HEK293 (cell line): ENCODE measurements at regions not wholly inside any gene's neighbourhood (a gene's known extent, or its start where the extent isn't known, plus 50 kb on each side); places are given as distances from the start of the nearest gene placed in this dataset.

Source experiments
- CTCF ChIP-seq: fragments of 450-650 bp; formaldehyde crosslinking; IDR thresholded peaks from 2 replicates; pipeline ENCODE4 v1.5.1; 2016; ENCODE audit warnings: missing biosample characterization, missing genetic modification characterization
- PBX3 ChIP-seq: sonication (generic); formaldehyde crosslinking; IDR thresholded peaks from 2 replicates; pipeline ENCODE4 v1.8.1; 2022; ENCODE audit warnings: mild to moderate bottlenecking, moderate library complexity, missing genetic modification reagents
- REST ChIP-seq: fragments of 450-650 bp; formaldehyde crosslinking; IDR thresholded peaks from 2 replicates; pipeline ENCODE4 v1.5.1; 2016; ENCODE audit warnings: missing biosample characterization, missing genetic modification characterization
- ZNF23 ChIP-seq: fragments of 450-650 bp; formaldehyde crosslinking; IDR thresholded peaks from 2 replicates; pipeline ENCODE4 v1.5.1; 2016; ENCODE audit warnings: missing biosample characterization, missing genetic modification characterization, borderline replicate concordance
- ZNF24 ChIP-seq: fragments of 450-650 bp; formaldehyde crosslinking; IDR thresholded peaks from 2 replicates; pipeline ENCODE4 v1.5.1; 2016; ENCODE audit warnings: missing biosample characterization, missing genetic modification characterization
- ZNF510 ChIP-seq: fragments of 450-650 bp; formaldehyde crosslinking; IDR thresholded peaks from 2 replicates; pipeline ENCODE4 v1.5.1; 2018; ENCODE audit warnings: mild to moderate bottlenecking, missing genetic modification characterization, missing biosample characterization; ENCODE audit not compliant: insufficient replicate concordance
- ZNF596 ChIP-seq: fragments of 450-650 bp; IDR thresholded peaks from 2 replicates; pipeline ENCODE4 v1.5.0; 2018; ENCODE audit warnings: missing biosample characterization, mild to moderate bottlenecking, missing genetic modification characterization, moderate library complexity
- ZNF768 ChIP-seq: fragments of 450-650 bp; formaldehyde crosslinking; IDR thresholded peaks from 2 replicates; pipeline ENCODE4 v1.5.1; 2018; ENCODE audit warnings: missing biosample characterization, mild to moderate bottlenecking, missing genetic modification characterization
- ZNF785 ChIP-seq: fragments of 450-650 bp; formaldehyde crosslinking; IDR thresholded peaks from 2 replicates; pipeline ENCODE4 v1.5.1; 2016; ENCODE audit warnings: missing biosample characterization, missing genetic modification characterization

GRCh38 chr1:79599257-79599656, 592.7 kb upstream of the ADGRL4 start:
- TF ChIP-seq ZNF785 (tag by site-specific recombination) (no peak), ZNF23 (no peak), CTCF (no peak), PBX3 (CRISPR knock-in tag) (no peak), ZNF596 (tag by site-specific recombination) (no peak), ZNF510 (no peak), ZNF24 (tag by site-specific recombination) (no peak), REST (tag by site-specific recombination) (no peak), ZNF768 (tag by site-specific recombination) (no peak)
